GM13977 (cell line): ENCODE measurements at regions not wholly inside any gene's neighbourhood (a gene's known extent, or its start where the extent isn't known, plus 50 kb on each side); places are given as distances from the start of the nearest gene placed in this dataset.

Experiments used
- DNase-seq: peaks from one replicate; pipeline ENCODE4 v3.0.0; 2012; ENCODE audit warnings: low spot score
- in situ Hi-C: fragments of 300-500 bp; cut with MboI; formaldehyde crosslinking; loops from one replicate; pipeline ENCODE4 v1.12.0; 2022; ENCODE audit warnings: low sequenced_read_pairs, low pct_unique_long_range_greater_than_20kb, mixed read lengths, inconsistent platforms; ENCODE audit not compliant: unreplicated experiment
- TF ChIP-seq, protein P1 (sequence below): IDR thresholded peaks from 2 replicates; pipeline ENCODE4 v1.5.1; 2012; ENCODE audit warnings: mild to moderate bottlenecking, control low read depth; ENCODE audit not compliant: insufficient read depth; ENCODE audit errors: extremely low read depth, missing control alignments

DNA sequence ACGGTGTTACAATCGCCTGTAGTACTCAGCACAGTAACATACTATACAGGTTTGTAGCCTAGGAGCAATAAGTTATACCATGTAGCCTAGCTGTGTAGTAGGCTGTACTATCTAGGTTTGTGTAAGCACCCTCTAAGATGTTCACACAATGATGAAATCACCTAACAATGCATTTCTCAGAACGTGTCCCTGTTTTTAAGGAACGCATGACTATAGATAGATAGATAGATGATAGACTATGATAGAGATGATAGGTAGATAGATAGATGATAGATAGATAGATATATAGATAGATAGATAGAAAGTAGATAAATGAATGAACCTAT lies 203.9 kb downstream of the FAM76B start:
- no peak for DNase-seq
- TF ChIP-seq, protein P1, sequence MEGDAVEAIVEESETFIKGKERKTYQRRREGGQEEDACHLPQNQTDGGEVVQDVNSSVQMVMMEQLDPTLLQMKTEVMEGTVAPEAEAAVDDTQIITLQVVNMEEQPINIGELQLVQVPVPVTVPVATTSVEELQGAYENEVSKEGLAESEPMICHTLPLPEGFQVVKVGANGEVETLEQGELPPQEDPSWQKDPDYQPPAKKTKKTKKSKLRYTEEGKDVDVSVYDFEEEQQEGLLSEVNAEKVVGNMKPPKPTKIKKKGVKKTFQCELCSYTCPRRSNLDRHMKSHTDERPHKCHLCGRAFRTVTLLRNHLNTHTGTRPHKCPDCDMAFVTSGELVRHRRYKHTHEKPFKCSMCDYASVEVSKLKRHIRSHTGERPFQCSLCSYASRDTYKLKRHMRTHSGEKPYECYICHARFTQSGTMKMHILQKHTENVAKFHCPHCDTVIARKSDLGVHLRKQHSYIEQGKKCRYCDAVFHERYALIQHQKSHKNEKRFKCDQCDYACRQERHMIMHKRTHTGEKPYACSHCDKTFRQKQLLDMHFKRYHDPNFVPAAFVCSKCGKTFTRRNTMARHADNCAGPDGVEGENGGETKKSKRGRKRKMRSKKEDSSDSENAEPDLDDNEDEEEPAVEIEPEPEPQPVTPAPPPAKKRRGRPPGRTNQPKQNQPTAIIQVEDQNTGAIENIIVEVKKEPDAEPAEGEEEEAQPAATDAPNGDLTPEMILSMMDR = no peak
- in situ Hi-C loops = no loop called here

DNA sequence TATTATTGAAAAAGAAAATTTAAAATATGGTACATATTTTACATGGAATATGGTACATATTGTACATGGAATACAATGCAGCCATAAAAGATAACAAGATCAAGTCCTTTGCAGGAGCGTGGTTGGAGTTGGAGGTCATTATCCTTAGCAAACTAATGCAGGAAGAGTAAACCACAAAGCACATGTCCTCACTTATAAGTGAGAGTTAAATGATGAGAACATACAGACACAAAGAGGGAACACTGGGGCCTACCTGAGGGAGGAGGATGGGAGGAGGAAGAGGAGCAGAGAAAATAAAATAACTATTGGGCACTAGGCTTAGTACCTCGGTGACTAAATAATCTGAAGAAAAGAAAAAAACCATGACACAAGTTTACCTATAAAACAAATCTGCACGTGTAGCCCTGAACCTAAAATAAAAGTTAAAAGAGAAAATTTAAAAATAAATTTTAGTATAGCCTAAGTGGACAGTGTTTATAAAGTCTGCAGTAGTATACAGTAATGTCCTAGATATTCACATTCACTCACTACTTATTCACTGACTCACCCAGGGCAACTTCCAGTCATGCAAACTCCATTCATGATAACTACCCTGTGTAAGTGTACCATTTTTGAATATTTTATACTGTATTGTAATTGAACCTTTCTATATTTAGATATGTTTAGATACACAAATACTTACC lies 204.4 kb downstream of the FAM76B start:
- no peak for DNase-seq
- in situ Hi-C loops = no loop called here
- TF ChIP-seq, protein P1 = no peak

- TF ChIP-seq, protein P1 = peak; percentile 27
- in situ Hi-C loops = no loop called here
- DNase-seq = no peak
Observed at GRCh38 chr11:95584589-95584988, 205.0 kb downstream of the FAM76B start.

DNA sequence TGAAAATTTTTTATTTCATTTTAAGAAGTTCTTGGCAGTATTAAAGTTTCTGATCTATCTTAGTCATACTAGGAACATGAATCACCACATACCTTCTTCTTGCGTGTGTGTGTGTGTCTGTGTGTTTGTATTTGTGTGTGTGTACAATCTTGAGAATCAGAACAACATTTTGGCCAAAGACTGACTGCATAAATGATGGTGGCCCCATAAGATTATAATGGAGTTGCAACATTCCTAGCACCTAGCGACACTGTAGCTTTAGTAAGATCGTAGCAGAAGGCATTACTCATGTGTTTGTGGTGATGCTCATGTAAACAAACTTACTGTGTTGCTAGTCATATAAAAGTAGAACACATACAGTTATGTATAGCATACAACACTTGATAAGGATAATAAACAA lies 205.4 kb downstream of the FAM76B start:
- TF ChIP-seq, protein P1 = no peak
- DNase-seq = no peak
- in situ Hi-C loops = no loop called here

DNA sequence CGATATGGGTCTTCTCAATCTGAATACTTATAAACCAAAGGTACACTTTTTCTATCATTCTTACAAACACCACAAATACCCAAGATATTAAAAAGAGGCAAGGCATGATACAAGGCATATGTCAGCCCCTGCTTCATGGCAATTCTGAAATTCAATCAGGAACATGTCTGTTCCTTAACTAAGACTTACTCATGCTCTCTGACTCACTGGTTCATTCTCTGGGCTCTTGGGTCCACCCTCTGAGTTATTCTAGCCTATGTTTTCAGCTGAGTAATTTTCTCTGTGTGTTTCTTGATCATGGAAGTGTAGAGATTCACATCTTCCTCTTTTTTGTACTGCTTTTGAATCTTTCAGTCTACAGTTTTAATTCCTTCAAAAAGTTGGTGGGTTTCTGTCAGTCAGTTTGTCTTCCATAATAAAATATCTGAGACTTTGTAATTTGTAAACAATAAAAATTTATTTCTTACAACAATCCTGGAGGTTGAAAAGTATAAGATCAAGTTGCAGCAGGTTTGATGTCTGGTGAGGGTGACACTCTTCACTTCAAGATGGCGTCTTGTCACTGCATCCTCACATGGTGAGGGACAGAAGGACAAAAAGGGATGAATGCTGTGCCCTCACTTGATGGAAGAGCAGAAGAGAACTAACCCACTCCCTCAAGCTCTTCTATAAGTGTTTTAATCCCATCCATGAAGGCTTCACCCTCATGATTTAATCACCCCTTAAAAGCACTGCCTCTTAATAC lies 211.7 kb downstream of the FAM76B start:
- in situ Hi-C loops = no loop called here
- DNase-seq = no peak
- TF ChIP-seq, protein P1 = no peak

- TF ChIP-seq, protein P1 = no peak
- DNase-seq = no peak
- in situ Hi-C loops = no loop called here
Observed at GRCh38 chr11:95576146-95576845, 213.3 kb downstream of the FAM76B start.
